PFSK-1 (cell line): ENCODE measurements at regions not wholly inside any gene's neighbourhood (a gene's known extent, or its start where the extent isn't known, plus 50 kb on each side); places are given as distances from the start of the nearest gene placed in this dataset.

Experiments used
- FOXP2 ChIP-seq: optimal IDR thresholded peaks from 2 replicates; pipeline ENCODE3; 2011; ENCODE audit warnings: borderline replicate concordance, control low read depth, inconsistent platforms; ENCODE audit not compliant: insufficient read depth; ENCODE audit errors: extremely low read length, extremely low read depth
- POLR2AphosphoS5 ChIP-seq: IDR thresholded peaks from 2 replicates; pipeline ENCODE4 v1.6.1; 2012; ENCODE audit warnings: low read depth, mild to moderate bottlenecking, control low read depth, low read length, moderate library complexity
- SIN3A ChIP-seq: IDR thresholded peaks from 2 replicates; pipeline ENCODE4 v1.6.1; 2012; ENCODE audit warnings: mild to moderate bottlenecking, low read length, moderate library complexity, borderline replicate concordance; ENCODE audit not compliant: insufficient read depth
- TAF1 ChIP-seq: IDR thresholded peaks from 2 replicates; pipeline ENCODE4 v1.6.1; 2012; ENCODE audit warnings: low read length, control low read depth, borderline replicate concordance; ENCODE audit not compliant: insufficient read depth
- TF ChIP-seq, protein P1 (sequence below), 2 experiments: IDR thresholded peaks; 2 replicates each; pipeline versions ENCODE4 v1.6.1 to v1.8.0; 2011 to 2012; ENCODE audit warnings: low read depth in 2 of 2, low read length in 2 of 2, control low read depth in 1 of 2, inconsistent platforms in 1 of 2, mild to moderate bottlenecking in 1 of 2, moderate library complexity in 1 of 2; ENCODE audit not compliant: insufficient read depth in 1 of 2

GRCh38 chr12:96099421-96099820, 64.0 kb upstream of the LTA4H start:
- TF ChIP-seq POLR2AphosphoS5 (no peak), FOXP2 (no peak), SIN3A (no peak), TAF1 (no peak)
- TF ChIP-seq, protein P1, sequence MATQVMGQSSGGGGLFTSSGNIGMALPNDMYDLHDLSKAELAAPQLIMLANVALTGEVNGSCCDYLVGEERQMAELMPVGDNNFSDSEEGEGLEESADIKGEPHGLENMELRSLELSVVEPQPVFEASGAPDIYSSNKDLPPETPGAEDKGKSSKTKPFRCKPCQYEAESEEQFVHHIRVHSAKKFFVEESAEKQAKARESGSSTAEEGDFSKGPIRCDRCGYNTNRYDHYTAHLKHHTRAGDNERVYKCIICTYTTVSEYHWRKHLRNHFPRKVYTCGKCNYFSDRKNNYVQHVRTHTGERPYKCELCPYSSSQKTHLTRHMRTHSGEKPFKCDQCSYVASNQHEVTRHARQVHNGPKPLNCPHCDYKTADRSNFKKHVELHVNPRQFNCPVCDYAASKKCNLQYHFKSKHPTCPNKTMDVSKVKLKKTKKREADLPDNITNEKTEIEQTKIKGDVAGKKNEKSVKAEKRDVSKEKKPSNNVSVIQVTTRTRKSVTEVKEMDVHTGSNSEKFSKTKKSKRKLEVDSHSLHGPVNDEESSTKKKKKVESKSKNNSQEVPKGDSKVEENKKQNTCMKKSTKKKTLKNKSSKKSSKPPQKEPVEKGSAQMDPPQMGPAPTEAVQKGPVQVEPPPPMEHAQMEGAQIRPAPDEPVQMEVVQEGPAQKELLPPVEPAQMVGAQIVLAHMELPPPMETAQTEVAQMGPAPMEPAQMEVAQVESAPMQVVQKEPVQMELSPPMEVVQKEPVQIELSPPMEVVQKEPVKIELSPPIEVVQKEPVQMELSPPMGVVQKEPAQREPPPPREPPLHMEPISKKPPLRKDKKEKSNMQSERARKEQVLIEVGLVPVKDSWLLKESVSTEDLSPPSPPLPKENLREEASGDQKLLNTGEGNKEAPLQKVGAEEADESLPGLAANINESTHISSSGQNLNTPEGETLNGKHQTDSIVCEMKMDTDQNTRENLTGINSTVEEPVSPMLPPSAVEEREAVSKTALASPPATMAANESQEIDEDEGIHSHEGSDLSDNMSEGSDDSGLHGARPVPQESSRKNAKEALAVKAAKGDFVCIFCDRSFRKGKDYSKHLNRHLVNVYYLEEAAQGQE (IDR thresholded peaks at IDR 0.05; ENCODE audit: insufficient read depth in 1 of 2, low read depth in 2 of 2, low read length in 2 of 2) = no peak

DNA sequence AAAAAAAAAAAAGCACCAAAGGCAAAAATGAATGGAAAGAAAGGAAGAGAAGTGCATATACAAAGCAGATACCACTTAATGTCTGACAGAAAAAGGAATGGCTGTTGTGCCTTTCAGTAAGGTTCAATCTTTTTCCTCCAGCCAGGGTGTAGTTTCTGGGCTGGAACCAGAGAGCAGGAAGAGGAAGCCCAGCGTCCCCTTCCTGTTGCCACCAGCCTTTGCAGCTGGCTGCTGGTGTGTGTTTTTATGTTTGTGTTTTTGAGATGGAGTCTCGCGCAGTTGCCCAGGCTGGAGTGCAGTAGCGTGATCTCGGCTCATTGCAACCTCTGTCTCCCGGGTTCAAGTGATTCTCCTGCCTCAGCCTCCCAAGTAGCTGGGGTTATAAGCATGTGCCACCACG, 64.6 kb upstream of the LTA4H start:
- TF ChIP-seq, protein P1 (IDR thresholded peaks at IDR 0.05; ENCODE audit: insufficient read depth in 1 of 2, low read depth in 2 of 2, low read length in 2 of 2) = no peak
- no peak for TF ChIP-seq POLR2AphosphoS5
- TF ChIP-seq SIN3A = no peak
- TF ChIP-seq TAF1 = no peak
- TF ChIP-seq FOXP2 = no peak

DNA sequence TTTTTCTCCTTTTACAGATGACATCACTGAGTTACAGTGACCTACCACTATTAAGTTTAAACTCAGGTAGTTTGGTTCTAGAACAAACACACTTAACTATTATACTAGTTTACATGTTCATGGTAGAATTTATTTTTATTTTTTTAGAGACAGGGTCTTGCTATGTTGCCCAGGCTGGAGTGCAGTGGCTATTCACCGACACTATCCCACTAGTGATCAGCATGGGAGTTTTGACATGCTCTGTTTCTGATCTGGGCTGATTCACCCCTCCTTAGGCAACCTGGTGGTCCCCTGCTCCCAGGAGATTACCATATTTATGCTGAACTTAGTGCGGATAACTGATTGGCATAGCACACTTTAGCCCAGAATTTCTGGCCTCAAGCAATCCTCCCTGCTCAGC, 66.4 kb upstream of the LTA4H start:
- TF ChIP-seq SIN3A (no peak), FOXP2 (no peak), TAF1 (no peak), POLR2AphosphoS5 (no peak)
- TF ChIP-seq, protein P1 (IDR thresholded peaks at IDR 0.05; ENCODE audit: insufficient read depth in 1 of 2, low read depth in 2 of 2, low read length in 2 of 2) = no peak

DNA sequence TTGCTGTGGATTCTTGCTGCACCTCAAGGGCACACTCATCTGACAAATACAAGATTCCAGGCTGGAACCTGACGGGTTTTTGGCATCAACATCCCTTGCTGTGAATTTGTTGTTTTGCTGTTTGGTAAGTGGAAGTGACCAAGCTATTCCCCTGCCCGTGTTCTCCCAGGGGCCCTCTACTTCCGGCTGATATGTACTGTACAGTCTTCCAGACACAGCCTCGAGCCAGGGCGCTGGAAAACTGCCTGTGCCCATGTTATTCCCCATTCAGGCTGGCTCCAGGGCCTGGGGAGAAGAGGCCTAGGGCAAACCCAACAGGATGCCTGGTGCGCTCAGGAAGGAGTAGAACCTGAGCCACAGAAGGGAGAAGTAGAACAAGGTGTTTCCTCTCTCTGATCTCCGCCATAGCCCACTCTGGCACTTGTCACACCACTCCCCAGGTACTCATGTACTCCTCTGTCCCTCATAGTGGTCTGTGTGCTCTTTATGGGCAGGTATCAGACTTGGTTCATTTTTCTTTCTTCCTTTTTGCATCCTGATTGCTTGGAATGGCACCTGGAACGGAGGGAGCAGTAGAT, 67.8 kb upstream of the LTA4H start:
- TF ChIP-seq POLR2AphosphoS5 = no peak
- TF ChIP-seq TAF1 = no peak
- TF ChIP-seq SIN3A = no peak
- TF ChIP-seq, protein P1 (IDR thresholded peaks at IDR 0.05; ENCODE audit: insufficient read depth in 1 of 2, low read depth in 2 of 2, low read length in 2 of 2) = no peak
- TF ChIP-seq FOXP2 = no peak

- TF ChIP-seq TAF1 = no peak
- TF ChIP-seq, protein P1 (IDR thresholded peaks at IDR 0.05; ENCODE audit: insufficient read depth in 1 of 2, low read depth in 2 of 2, low read length in 2 of 2) = no peak
- no peak for TF ChIP-seq SIN3A
- TF ChIP-seq POLR2AphosphoS5 = no peak
- TF ChIP-seq FOXP2 = no peak
Observed at GRCh38 chr12:96104566-96104965, 69.2 kb upstream of the LTA4H start.
